ENCODE measurements at regions not wholly inside any gene's neighbourhood (a gene's known extent, or its start where the extent isn't known, plus 50 kb on each side); places are given as distances from the start of the nearest gene placed in this dataset.

GRCh38 chr3:153958635-153959595 is 162.3 kb upstream of the ARHGEF26 start:
- ATAC-seq (no peak), DNase-seq (peak in 1 of 4 donors; percentile 2)
- H3K27ac ChIP-seq, result no peak overlapping the region
- H3K9me3 ChIP-seq, result no peaks in the 10 kb centered on the region
- H3K27me3 ChIP-seq, result no peaks in the 10 kb centered on the region
- WGBS, 2 donors, result 65 to 67% methylated on average over 9 of the region's 9 CpGs
- H3K36me3 ChIP-seq (replicated peaks in 1 of 2; ENCODE audit: insufficient read depth in 1 of 2, low read depth in 2 of 2), result no peaks in the 10 kb centered on the region
- no peaks in the 10 kb centered on the region for H3K4me1 ChIP-seq
- intact Hi-C loops (cut with DNase I), result no loop called here
- H3K4me3 ChIP-seq, result no peak overlapping the region
- TF ChIP-seq POLR2A (IDR thresholded peaks at IDR 0.05), result no peak
- TF ChIP-seq, protein P1, sequence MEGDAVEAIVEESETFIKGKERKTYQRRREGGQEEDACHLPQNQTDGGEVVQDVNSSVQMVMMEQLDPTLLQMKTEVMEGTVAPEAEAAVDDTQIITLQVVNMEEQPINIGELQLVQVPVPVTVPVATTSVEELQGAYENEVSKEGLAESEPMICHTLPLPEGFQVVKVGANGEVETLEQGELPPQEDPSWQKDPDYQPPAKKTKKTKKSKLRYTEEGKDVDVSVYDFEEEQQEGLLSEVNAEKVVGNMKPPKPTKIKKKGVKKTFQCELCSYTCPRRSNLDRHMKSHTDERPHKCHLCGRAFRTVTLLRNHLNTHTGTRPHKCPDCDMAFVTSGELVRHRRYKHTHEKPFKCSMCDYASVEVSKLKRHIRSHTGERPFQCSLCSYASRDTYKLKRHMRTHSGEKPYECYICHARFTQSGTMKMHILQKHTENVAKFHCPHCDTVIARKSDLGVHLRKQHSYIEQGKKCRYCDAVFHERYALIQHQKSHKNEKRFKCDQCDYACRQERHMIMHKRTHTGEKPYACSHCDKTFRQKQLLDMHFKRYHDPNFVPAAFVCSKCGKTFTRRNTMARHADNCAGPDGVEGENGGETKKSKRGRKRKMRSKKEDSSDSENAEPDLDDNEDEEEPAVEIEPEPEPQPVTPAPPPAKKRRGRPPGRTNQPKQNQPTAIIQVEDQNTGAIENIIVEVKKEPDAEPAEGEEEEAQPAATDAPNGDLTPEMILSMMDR (IDR thresholded peaks at IDR 0.05), result no peak

GRCh38 chr3:153960458-153961074 is 160.6 kb upstream of the ARHGEF26 start:
- intact Hi-C loops (cut with DNase I), result no loop called here
- WGBS, 2 donors, result 78 to 82% methylated on average over 3 of the region's 3 CpGs
- DNase-seq (no peak), ATAC-seq (no peak)
- no peak for TF ChIP-seq POLR2A (IDR thresholded peaks at IDR 0.05)
- TF ChIP-seq, protein P1 (IDR thresholded peaks at IDR 0.05), result no peak
- Histone ChIP-seq H3K27me3 (no peaks in the 10 kb centered on the region), H3K4me1 (no peaks in the 10 kb centered on the region), H3K9me3 (no peaks in the 10 kb centered on the region), H3K4me3 (no peak overlapping the region), H3K36me3 (replicated peaks in 1 of 2; ENCODE audit: insufficient read depth in 1 of 2, low read depth in 2 of 2) (no peaks in the 10 kb centered on the region), H3K27ac (no peak overlapping the region)

DNA sequence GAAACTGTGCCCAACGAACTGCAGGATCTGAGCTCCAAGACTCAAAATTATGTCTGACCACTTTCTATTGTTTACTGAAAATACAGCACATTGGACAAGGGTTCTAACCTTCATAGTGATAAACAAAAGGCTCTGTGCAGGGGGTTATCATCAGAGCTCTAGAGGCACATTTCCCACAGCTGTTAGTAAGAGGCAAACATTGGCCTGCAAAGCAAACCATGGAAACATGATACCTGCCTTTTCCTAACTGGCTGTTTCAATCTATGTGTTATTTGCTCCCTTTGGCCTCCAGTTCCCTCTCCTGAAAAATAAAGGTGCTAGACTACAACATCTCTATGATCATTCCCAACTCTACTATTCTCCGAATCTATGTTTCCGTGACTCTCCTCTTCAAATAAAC is 159.7 kb upstream of the ARHGEF26 start:
- TF ChIP-seq, protein P1 (IDR thresholded peaks at IDR 0.05), result no peak
- TF ChIP-seq POLR2A (IDR thresholded peaks at IDR 0.05), result no peak
- ATAC-seq (no peak), DNase-seq (no peak)
- no peaks in the 10 kb centered on the region for H3K36me3 ChIP-seq (replicated peaks in 1 of 2; ENCODE audit: insufficient read depth in 1 of 2, low read depth in 2 of 2)
- no peaks in the 10 kb centered on the region for H3K27me3 ChIP-seq
- intact Hi-C loops (cut with DNase I), result no loop called here
- H3K27ac ChIP-seq, result no peak overlapping the region
- H3K9me3 ChIP-seq, result no peaks in the 10 kb centered on the region
- no peaks in the 10 kb centered on the region for H3K4me1 ChIP-seq
- 51 to 61% methylated on average over 3 of the region's 3 CpGs for WGBS, 2 donors
- H3K4me3 ChIP-seq, result no peak overlapping the region

GRCh38 chr3:153963012-153963411 is 158.2 kb upstream of the ARHGEF26 start:
- WGBS, 2 donors, result 11 to 26% methylated on average over 2 of the region's 2 CpGs
- intact Hi-C loops (cut with DNase I), result no loop called here
- Histone ChIP-seq H3K27ac (no peak overlapping the region), H3K9me3 (no peaks in the 10 kb centered on the region), H3K4me3 (no peak overlapping the region), H3K36me3 (replicated peaks in 1 of 2; ENCODE audit: insufficient read depth in 1 of 2, low read depth in 2 of 2) (no peaks in the 10 kb centered on the region), H3K4me1 (no peaks in the 10 kb centered on the region), H3K27me3 (no peaks in the 10 kb centered on the region)
- TF ChIP-seq, protein P1 (IDR thresholded peaks at IDR 0.05), result no peak
- TF ChIP-seq POLR2A (IDR thresholded peaks at IDR 0.05), result no peak
- ATAC-seq (no peak), DNase-seq (no peak)

Data from body of pancreas (tissue), 4 donors.